DMS153 treated with DMSO at 0.1 percent for 48 hours (cell line): ENCODE measurements at regions not wholly inside any gene's neighbourhood (a gene's known extent, or its start where the extent isn't known, plus 50 kb on each side); places are given as distances from the start of the nearest gene placed in this dataset.
"Not testable (repeated sequence)": the region's sequence is repeated elsewhere in the genome, so short reads cannot be mapped to it uniquely, and the experiment has no call there.

Experiments
- DNase-seq: peaks from one replicate; lab custom pipeline; 2025; ENCODE audit not compliant: unreplicated experiment; lab: John Stamatoyannopoulos, UW

DNA sequence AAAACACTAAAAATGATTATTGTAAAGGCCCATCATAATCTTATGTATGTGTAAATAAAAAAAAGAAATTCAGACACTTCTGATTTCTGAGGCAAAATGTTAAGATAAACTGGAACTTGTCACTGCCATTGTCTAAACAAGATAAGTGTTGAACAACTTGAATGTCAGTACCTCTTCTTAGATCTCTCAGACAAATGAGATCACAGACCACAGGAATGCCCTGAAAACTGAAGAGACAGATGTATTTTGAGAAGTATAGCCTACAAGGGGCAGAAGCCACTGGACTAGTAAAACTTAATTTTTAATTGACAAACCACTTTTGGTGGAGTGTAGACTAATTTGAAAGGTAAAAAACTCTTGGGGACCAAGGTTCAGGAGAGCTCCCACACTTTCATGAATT, 375.5 kb upstream of the SLITRK5 start:
- DNase-seq: no peak

DNA sequence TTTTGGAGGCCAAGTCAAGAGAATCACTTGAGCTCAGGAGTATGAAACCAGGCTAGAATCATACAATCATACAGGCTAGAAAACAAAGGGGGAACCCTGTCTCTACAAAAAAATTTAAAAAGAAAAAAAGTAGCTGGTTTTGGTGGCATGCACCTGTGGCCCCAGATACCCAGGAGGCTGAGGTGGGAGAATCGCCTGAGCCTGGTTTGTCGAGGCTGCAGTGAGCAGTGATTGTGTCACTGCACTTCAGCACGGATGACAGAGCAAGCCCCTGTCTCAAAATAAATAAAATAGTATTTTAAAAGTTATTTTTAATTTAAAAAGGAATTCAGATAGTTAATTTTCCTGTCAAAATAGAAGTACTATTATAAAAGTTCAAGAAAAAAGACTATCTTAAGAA, 369.1 kb upstream of the SLITRK5 start:
- DNase-seq: no peak

DNA sequence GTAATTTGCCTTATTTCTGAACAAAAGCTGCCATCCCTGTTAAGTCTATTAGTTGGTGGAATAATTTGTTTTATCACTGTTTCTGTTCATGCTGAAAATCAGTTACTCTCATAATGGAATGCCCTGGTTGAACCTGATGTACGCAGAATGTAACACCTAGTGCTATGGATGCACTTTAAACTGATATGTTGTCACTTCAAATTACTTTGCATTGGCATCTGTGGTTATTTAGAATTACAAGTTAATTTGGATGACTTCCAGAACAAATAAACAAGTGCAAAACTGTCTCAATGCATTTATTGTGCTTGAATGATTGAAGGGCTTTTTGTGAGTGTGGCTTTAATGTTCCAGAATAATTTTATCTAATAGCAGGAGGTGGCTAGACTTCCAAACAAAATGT, 368.2 kb upstream of the SLITRK5 start:
- DNase-seq: no peak

DNA sequence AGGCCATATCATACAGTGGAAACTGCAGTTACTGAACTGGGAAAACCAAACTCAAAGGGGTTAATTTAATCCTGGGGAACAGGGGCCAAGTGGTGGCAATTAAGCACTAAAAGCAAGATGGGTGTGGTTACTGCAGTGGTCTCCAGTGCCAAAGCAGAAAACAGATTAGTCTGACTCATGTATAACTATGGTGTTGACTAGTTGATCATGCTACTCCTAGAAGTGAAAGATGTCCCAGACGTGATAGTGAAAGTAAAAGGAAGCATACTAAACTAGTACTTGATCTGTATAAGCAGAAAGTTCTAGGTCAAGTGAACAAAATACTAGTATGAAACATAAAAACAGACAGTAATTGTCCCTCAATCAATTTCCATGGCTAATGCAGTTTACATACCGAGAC, 360.0 kb upstream of the SLITRK5 start:
- no peak for DNase-seq

DNA sequence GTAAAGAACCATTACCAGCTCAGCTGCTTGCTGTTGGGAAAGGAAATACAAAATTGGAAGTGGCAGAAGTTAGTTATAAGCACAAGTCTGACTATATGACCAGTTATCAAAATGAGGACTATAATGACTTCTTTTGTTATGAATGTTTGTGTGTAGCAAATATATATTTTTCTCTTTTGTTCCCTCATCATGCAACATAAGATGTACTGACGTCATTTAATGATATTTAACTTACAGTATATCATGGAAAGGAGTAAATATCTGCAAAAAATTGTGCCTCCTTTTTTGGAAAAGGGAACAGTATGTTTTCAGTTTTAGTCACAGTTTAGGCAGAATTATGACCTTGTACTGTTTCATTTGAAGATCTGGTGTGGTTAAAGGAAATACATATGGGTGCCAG, 356.3 kb upstream of the SLITRK5 start:
- DNase-seq: no peak

DNA sequence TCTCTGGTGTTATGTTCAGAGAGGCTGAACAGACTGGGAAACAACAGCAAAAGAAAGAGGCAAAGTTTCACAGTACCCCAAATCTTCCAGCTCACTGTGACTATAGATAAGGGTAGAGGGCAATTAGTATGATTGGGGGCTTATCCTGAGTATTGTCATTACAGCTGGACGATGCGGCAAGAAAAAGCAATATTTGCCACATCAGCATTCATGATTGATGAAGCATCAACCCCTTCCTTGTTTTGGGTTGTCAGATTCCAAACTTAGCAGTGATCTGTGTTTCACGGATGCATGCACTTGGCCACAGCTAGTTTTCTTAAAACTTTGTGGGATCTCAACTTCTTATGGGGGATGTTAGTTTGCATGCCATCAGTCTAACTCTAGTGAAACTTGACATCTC, 348.8 kb upstream of the SLITRK5 start:
- no peak for DNase-seq

DNA sequence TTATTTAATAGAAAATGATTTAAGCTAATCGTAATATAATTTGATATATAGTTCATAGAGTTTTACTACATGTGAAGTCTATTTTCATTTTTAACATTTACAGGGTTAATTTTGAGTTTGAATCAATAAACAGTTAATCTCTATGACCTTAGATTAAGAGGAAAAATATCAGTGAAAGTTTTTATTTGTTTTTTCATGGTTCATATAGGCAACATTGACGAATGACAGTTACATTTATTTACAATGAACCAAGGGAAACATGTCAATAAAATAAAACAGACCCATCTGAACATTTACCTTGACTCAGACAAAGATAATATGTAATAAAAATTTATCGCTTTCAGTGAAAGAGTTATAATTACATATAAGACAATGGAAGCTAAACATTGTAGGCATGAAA, 346.6 kb upstream of the SLITRK5 start:
- no peak for DNase-seq

DNA sequence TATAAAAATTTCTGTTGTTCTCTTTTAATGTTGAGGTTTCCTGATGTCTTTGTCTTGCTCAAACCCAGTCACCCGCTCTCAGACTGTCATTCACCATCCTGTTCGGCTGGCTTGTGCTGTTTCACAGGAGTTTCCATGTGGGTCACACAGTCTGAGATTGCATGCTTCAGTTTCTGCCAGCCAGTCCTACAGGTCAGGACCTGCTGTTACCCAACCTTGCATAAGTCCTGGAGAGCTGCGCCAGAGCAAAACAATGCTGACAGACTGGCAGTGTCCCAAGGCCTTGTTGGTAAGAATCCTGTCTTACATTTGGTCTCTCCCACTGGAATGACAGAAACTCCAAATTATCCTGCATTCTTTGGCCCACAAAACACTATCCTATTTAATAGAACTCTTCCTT, 340.0 kb upstream of the SLITRK5 start:
- no peak for DNase-seq

DNA sequence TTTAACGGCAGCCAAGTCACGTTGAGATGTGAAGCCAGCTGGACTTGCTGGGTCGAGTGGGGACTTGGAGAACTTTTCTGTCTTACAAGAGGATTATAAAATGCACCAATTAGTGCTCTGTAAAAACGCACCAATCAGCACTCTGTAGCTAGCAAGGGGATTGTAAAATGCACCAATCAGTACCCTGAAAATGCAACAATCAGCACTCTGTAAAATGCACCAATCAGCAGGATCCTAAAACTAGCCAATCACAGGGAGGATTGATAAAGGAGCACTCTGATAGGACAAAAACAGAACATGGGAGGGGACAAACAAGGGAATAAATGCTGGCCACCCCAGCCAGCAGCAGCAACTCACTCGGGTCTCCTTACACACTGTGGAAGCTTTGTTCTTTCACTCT, 337.6 kb upstream of the SLITRK5 start:
- DNase-seq: no peak

DNA sequence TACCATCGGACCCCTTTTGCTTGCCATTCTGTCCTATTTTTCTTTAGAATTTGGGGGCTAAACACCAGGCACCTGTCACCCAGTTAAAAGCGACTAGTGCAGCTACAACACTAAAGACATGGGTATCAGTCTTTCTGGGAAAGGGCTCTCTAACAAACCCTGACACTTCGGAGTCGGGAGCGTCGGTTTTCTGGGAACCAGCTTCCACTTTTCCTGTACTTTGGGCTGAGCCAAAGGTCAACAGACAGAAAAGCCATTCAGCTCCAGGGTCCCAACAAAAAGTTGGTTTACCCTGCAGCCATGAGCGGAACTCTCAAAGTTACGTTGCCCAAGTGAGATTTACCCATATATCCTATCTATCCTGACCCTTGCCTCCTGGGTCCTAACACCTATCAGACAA, 337.0 kb upstream of the SLITRK5 start:
- DNase-seq: no peak

DNA sequence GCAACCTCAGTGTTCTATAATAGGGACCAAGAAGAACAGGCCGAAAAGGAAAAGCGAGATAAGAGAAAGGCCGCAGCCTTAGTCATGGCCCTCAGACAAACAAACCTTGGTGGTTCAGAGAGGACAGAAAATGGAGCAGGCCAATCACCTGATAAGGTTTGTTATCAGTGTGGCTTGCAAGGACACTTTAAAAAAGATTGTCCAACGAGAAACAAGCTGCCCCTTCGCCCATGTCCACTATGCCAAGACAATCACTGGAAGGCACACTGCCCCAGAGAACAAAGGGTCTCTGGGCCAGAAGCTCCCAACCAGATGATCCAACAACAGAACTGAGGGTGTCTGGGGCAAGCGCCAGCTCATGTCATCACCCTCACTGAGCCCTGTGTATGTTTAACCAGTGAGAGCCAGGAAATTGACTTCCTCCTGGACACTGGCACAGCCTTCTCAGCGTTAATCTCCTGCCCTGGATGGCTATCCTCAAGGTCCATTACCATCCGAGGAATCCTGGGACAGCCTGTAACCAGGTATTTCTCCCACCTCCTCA, 334.8 kb upstream of the SLITRK5 start:
- not testable (repeated sequence) for DNase-seq

DNA sequence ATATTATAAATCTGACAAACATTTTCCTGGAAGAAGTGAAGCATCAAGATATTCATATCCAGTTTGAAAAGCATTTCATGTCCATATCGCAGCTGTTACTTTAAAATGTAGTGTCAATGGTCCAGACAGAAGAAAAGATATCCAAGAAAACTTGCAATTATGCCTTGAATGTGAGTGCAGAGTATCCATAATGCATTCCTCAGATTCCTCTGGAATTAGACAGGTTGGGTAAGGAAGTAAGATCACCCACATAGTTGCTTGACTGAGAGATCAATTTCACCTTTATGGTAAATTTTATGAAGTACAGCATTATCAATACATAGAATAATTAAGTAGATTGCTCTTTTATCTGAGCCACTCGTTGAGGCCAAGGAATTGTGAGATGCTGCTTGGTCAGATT, 327.0 kb upstream of the SLITRK5 start:
- DNase-seq: no peak

DNA sequence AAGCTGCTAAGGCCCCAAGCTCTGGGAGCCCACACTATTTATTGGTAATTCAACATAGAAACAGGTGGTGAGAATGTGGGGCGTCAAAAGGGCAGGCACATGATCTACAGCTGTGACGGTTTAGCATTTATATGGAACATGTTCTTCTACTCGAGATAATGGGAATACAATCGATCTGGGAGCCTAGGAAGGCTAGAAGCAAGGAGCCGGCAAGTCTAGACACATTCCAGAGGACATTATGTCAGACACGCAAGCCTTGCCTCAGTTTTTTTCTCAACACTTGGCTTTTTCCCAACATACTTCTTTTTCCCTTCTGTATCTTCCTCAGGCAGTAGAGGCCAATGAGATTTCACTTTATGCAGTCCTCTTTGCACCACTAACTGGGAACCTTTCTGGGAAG, 315.7 kb upstream of the SLITRK5 start:
- no peak for DNase-seq

DNA sequence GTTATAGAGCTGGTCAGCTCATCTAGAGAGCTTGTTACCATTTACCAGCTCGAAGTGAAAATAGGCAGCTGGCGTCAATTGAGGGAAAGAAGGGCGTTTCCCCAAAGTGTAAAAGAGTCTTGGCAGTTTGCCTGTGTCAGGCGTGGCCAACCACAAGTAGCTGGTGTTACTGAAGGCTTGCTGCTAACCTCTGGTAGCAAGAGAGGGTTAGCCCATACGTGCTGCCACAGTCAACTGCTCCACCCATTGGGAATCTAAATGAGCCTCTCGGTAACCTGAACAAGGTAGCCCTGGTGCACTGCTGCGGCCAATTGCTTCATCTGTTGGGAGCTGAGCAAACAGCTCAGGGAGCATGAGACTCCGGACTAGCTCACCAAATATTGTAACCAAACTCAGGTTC, 314.9 kb upstream of the SLITRK5 start:
- DNase-seq: peak; percentile 52

DNA sequence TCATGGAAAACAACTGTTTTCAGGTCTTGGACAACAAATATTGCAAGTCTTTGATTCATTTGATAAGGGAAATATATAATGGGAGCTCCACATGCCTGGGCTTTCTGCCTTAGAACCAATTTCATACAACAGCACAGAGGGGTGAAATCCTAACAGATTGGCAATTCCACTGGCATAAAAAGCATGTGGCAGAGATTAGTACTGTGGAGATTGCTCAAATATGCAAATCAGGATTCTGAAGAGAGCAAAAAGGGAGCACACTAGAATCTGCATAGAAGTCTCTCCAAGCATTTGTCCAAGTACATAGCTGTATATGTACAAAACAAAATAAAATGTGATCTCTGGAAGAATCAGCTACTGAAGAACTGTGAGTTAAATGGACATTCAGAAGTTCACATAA, 312.9 kb upstream of the SLITRK5 start:
- no peak for DNase-seq

DNA sequence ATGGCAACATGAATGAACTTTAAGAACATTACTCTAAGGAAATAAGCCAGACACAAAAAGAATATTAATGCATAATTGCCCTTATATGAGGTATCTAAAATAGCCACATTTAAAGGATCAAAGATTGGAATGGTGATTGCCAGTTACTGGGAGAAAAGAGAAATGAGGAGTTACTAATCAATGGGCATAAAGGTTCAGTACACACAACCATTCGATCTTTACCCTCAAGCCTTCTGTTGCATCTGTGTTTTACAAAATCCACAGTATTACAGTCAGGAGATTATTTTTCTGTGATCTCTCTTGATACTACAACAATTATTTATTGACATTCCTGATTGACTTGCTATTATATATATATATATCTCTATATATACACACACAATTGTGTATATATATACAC, 310.0 kb upstream of the SLITRK5 start:
- DNase-seq: no peak

DNA sequence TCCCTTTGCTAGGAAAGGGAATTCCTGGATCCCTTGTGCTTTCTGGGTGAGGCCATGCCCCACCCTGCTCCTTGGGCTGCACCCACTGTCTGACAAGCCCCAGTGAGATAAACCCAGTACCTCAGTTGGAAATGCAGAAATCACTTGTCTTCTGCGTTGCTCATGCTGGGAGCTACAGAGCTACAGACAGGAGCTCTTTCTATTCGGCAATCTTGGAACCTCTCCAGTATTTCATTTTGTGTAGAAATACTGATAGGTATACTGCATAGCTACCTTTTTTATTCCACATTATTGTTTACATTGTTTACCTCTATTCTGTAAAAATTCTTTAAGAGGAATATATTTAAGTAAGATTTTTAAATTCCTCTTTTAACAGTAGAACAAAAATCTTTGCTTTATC, 302.5 kb upstream of the SLITRK5 start:
- no peak for DNase-seq

DNA sequence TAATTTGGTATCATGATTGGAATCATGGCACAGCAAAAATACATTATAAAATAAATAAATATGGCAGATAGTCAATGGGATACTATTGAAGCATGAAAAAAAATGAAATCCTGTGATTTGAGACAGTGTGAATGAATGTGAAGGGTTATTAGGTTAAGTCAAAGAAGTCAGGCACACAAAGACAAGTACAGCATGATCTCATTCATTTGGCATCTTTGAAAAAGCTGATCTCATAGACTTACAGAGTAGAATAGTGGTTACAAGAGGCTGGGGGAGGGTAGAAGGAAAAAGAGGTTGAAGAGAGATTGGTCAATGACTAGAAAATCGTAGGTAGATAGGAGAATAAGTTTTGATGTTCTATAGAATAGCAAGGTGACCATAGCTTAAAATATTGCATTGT, 295.1 kb upstream of the SLITRK5 start:
- DNase-seq: no peak

DNA sequence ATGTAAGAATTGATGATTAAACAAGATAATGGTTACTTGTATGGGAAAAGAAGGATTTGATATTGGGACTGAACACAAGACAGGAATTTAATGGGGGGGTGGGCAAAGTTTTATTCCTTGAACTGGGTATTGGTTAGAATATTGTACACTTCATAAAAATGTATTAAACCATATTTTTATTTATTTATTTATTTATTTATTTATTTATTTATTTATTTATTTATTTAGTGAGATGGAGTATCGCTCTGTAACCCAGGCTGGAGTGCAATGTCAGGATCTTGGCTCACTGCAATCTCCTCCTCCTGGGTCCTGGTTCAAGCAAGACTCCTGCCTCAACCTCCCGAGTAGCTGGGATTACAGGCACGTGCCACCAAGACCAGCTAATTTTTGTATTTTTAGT, 287.1 kb upstream of the SLITRK5 start:
- DNase-seq: no peak

DNA sequence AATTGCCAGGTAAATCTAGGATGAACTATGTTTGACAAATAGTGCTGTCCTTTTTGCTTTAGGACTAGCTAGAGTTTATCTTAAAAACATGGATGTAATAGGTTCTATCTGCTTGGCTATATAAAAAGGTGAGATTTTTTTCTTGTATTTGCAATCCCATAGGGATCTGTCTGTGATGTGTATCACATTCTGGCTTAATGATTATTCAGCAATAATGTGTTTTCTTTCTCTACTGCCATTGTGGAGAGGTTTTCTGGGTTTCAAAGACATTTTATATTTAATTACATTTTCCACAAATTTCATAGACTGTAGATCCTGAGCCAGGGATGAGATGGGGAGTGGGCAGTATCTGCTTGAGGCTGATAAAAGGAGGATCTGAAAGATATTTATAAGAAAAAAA, 277.8 kb upstream of the SLITRK5 start:
- DNase-seq: no peak

DNA sequence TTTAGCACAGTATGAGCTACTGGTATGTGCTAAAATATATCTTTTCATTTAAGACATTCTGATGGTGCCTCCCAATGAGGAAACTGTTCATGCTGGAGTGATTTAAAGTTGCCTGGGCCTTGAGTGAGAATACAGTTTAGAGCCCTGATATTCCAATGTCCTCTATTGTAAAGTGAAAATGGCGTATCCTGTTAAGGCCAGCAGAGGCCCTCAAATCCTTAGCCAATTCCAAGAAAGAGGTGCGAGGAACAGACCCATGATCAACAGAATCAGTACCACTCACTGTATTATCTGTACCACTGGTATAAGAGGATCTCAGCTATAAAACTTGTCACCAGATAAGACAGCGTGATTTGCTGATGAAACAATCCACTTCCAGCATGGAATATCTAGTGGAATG, 273.1 kb upstream of the SLITRK5 start:
- no peak for DNase-seq

DNA sequence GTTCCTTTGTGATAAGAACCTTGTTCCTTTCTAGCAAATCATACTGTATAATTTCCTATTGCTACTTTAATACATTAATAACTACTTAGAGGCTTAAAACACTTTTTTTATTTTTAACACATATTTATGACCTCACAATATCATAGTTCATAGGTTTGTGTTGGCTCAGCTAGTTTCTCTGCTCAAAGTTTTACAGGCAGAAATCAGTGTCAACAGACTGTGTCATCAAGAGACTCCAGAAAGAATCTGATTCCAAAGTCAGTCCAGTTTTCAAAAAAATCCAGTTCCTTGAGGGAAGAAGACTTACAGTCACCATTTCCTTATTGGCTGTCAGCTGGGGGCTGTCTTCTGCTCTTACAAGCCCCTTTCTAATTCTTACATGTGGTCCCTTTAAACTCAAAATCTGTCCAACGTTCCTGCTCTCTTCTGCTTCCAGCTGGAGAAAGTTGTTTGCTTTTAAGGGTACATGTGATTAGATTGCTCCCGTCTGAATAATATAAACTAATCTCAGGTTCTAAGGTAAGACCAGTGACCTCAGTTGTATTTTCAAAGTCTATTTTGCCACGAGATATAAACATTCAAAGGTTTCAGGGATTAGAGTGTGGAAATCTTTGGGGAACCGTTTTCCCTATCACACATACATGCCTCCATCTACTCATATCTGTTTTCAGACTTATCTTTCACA, 267.3 kb upstream of the SLITRK5 start:
- no peak for DNase-seq

DNA sequence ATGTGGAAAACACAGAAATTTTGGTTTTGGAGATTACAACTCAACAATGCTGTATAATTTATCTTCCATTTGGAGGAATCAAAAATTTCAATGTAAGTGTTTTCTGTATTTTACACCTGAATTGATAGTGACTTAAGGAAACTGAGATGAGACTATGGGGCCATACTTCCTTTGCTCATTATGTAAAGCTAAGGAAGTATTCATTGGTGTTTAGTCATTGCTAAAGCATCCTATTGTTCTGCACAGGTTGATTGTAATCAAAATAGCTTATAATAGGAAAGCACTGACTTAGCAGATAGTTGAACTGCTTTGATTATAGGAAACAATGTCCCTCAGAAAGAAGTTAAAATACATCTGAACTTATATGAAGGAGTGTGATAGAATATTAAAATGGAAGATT, 244.4 kb upstream of the SLITRK5 start:
- DNase-seq: no peak
